SK-N-SH (cell line): ENCODE measurements at regions not wholly inside any gene's neighbourhood (a gene's known extent, or its start where the extent isn't known, plus 50 kb on each side); places are given as distances from the start of the nearest gene placed in this dataset.

Experiments used
- CTCF ChIP-seq: fragments of 200-600 bp; sonication (generic); IDR thresholded peaks from 2 replicates; pipeline ENCODE4 v1.6.1; 2017; ENCODE audit warnings: antibody characterized with exemption, mild to moderate bottlenecking, moderate library complexity
- EP300 ChIP-seq, 2 experiments: IDR thresholded peaks; 2 replicates each; pipeline versions ENCODE4 v1.4.0 to v1.6.1; 2012; ENCODE audit warnings: borderline replicate concordance in 1 of 2, low read depth in 1 of 2, low read length in 1 of 2
- GABPA ChIP-seq: IDR thresholded peaks from 2 replicates; pipeline ENCODE4 v1.4.0; 2012; ENCODE audit warnings: low read depth, mild to moderate bottlenecking
- JUND ChIP-seq: IDR thresholded peaks from 2 replicates; pipeline ENCODE4 v1.4.0; 2012
- NRF1 ChIP-seq: IDR thresholded peaks from 2 replicates; pipeline ENCODE4 v1.6.1; 2012; ENCODE audit warnings: low read depth, mild to moderate bottlenecking, low read length
- POLR2AphosphoS5 ChIP-seq: IDR thresholded peaks from 2 replicates; pipeline ENCODE4 v1.6.1; 2012; ENCODE audit warnings: low read depth, low read length
- RFX5 ChIP-seq: IDR thresholded peaks from 2 replicates; pipeline ENCODE4 v1.6.1; 2012; ENCODE audit warnings: mild to moderate bottlenecking, improper control_type of control experiment, low read length
- RXRA ChIP-seq: IDR thresholded peaks from 2 replicates; pipeline ENCODE4 v1.4.0; 2012; ENCODE audit warnings: low read depth, mild to moderate bottlenecking, borderline replicate concordance
- SMC3 ChIP-seq: IDR thresholded peaks from 2 replicates; pipeline ENCODE4 v1.6.1; 2012; ENCODE audit warnings: low read depth, low read length, improper control_type of control experiment
- TAF1 ChIP-seq: IDR thresholded peaks from 2 replicates; pipeline ENCODE4 v1.6.1; 2012; ENCODE audit warnings: low read depth, mild to moderate bottlenecking, low read length, moderate library complexity, borderline replicate concordance
- TEAD4 ChIP-seq: IDR thresholded peaks from 2 replicates; pipeline ENCODE4 v1.4.0; 2012; ENCODE audit warnings: mild to moderate bottlenecking, borderline replicate concordance; ENCODE audit not compliant: insufficient read depth
- TF ChIP-seq, protein P1 (sequence below): IDR thresholded peaks from 2 replicates; pipeline ENCODE4 v1.4.0; 2012; ENCODE audit warnings: low read depth
- TF ChIP-seq, protein P2 (sequence below): IDR thresholded peaks from 2 replicates; pipeline ENCODE4 v1.4.0; 2012; ENCODE audit warnings: low read depth, borderline replicate concordance

DNA sequence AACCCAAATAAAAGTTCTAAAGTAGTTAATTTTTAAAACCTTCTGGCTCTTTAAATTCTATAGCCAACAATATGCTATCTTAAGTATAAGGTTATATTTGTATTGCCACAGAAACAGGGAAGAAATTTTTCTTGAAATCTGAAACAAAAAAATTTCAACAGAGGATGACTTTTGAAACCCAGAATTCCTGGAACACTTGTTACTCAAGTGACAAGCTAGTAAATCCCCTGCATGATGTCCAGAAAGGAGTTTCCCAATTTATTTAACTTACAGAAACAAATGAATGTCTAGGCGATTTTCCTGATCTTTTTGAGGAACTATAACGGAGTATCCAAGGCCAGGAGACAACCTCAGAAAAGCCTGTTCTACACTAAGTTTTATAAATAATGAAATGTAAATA lies 69.6 kb downstream of the SLC41A2 start:
- no peak for TF ChIP-seq SMC3
- no peak for TF ChIP-seq CTCF
- TF ChIP-seq JUND = no peak
- no peak for TF ChIP-seq POLR2AphosphoS5
- TF ChIP-seq, protein P1, sequence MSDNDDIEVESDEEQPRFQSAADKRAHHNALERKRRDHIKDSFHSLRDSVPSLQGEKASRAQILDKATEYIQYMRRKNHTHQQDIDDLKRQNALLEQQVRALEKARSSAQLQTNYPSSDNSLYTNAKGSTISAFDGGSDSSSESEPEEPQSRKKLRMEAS = no peak
- no peak for TF ChIP-seq RFX5
- no peak for TF ChIP-seq NRF1
- TF ChIP-seq, protein P2, sequence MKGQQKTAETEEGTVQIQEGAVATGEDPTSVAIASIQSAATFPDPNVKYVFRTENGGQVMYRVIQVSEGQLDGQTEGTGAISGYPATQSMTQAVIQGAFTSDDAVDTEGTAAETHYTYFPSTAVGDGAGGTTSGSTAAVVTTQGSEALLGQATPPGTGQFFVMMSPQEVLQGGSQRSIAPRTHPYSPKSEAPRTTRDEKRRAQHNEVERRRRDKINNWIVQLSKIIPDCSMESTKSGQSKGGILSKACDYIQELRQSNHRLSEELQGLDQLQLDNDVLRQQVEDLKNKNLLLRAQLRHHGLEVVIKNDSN = no peak
- no peak for TF ChIP-seq TEAD4
- no peak for TF ChIP-seq RXRA
- TF ChIP-seq GABPA = no peak
- TF ChIP-seq TAF1 = no peak
- no peak for TF ChIP-seq EP300 (IDR thresholded peaks at IDR 0.05; ENCODE audit: borderline replicate concordance in 1 of 2, low read depth in 1 of 2, low read length in 1 of 2)
